ENCODE measurements at regions not wholly inside any gene's neighbourhood (a gene's known extent, or its start where the extent isn't known, plus 50 kb on each side); places are given as distances from the start of the nearest gene placed in this dataset.

- Histone ChIP-seq H3K9me2 (ENCODE audit: low read depth, low read length) (no peaks in the 10 kb centered on the region), H3K4me1 (ENCODE audit: insufficient read depth, low read length, severe bottlenecking) (no peaks in the 10 kb centered on the region), H2AFZ (ENCODE audit: low read length) (no peak overlapping the region), H3F3A (ENCODE audit: insufficient read depth, low read length) (no peaks in the 10 kb centered on the region), H3K36me3 (ENCODE audit: insufficient read depth, low read length) (no peaks in the 10 kb centered on the region), H3K9ac (ENCODE audit: low read length) (no peak overlapping the region), H3K27me3 (ENCODE audit: insufficient read depth, low read length) (no peaks in the 10 kb centered on the region; the same call in 1 of the 2 replicates), H3K9me3 (ENCODE audit: low read length) (no peaks in the 10 kb centered on the region), H3K27ac (ENCODE audit: low read depth, low read length, poor library complexity, severe bottlenecking) (no peak overlapping the region), H4K20me1 (ENCODE audit: insufficient read depth, low read length) (no peaks in the 10 kb centered on the region), H3K4me2 (ENCODE audit: low read length) (no peak overlapping the region), H3K79me2 (ENCODE audit: insufficient read depth, low read length) (no peaks in the 10 kb centered on the region), H3K4me3 (ENCODE audit: low read depth, low read length, poor library complexity, severe bottlenecking) (no peak overlapping the region)
- TF ChIP-seq EZH2 (IDR thresholded peaks at IDR 0.05; ENCODE audit: borderline replicate concordance, low read length) (no peak), CTCF (IDR thresholded peaks at IDR 0.05; ENCODE audit: low read length) (no peak)
These were observed 134.9 kb upstream of the HSD17B12 start for GRCh38 chr11:43545610-43546009.

GRCh38 chr11:43546561-43547429, 133.7 kb upstream of the HSD17B12 start:
- no peak for TF ChIP-seq CTCF (IDR thresholded peaks at IDR 0.05; ENCODE audit: low read length)
- TF ChIP-seq EZH2 (IDR thresholded peaks at IDR 0.05; ENCODE audit: borderline replicate concordance, low read length) = no peak
- Histone ChIP-seq H3K4me3 (ENCODE audit: low read depth, low read length, poor library complexity, severe bottlenecking) (no peak overlapping the region), H3K27me3 (ENCODE audit: insufficient read depth, low read length) (no peaks in the 10 kb centered on the region; the same call in 1 of the 2 replicates), H3K27ac (ENCODE audit: low read depth, low read length, poor library complexity, severe bottlenecking) (no peak overlapping the region), H3K9me2 (ENCODE audit: low read depth, low read length) (no peaks in the 10 kb centered on the region), H3K9ac (ENCODE audit: low read length) (no peak overlapping the region), H3F3A (ENCODE audit: insufficient read depth, low read length) (no peaks in the 10 kb centered on the region), H4K20me1 (ENCODE audit: insufficient read depth, low read length) (no peaks in the 10 kb centered on the region), H3K9me3 (ENCODE audit: low read length) (no peaks in the 10 kb centered on the region), H3K79me2 (ENCODE audit: insufficient read depth, low read length) (no peaks in the 10 kb centered on the region), H3K4me2 (ENCODE audit: low read length) (no peak overlapping the region), H2AFZ (ENCODE audit: low read length) (no peak overlapping the region), H3K36me3 (ENCODE audit: insufficient read depth, low read length) (no peaks in the 10 kb centered on the region), H3K4me1 (ENCODE audit: insufficient read depth, low read length, severe bottlenecking) (no peaks in the 10 kb centered on the region)

- Histone ChIP-seq H3K9ac (ENCODE audit: low read length) (no peak overlapping the region), H3K79me2 (ENCODE audit: insufficient read depth, low read length) (no peaks in the 10 kb centered on the region), H3F3A (ENCODE audit: insufficient read depth, low read length) (no peaks in the 10 kb centered on the region), H2AFZ (ENCODE audit: low read length) (no peak overlapping the region), H3K9me3 (ENCODE audit: low read length) (no peaks in the 10 kb centered on the region), H3K27ac (ENCODE audit: low read depth, low read length, poor library complexity, severe bottlenecking) (no peak overlapping the region), H3K27me3 (ENCODE audit: insufficient read depth, low read length) (no peaks in the 10 kb centered on the region; the same call in 1 of the 2 replicates), H4K20me1 (ENCODE audit: insufficient read depth, low read length) (no peaks in the 10 kb centered on the region), H3K9me2 (ENCODE audit: low read depth, low read length) (no peaks in the 10 kb centered on the region), H3K4me2 (ENCODE audit: low read length) (no peak overlapping the region), H3K4me1 (ENCODE audit: insufficient read depth, low read length, severe bottlenecking) (no peaks in the 10 kb centered on the region), H3K36me3 (ENCODE audit: insufficient read depth, low read length) (no peaks in the 10 kb centered on the region), H3K4me3 (ENCODE audit: low read depth, low read length, poor library complexity, severe bottlenecking) (no peak overlapping the region)
- TF ChIP-seq EZH2 (IDR thresholded peaks at IDR 0.05; ENCODE audit: borderline replicate concordance, low read length) (no peak), CTCF (IDR thresholded peaks at IDR 0.05; ENCODE audit: low read length) (no peak)
These were observed 133.1 kb upstream of the HSD17B12 start for GRCh38 chr11:43547430-43547831.
